Femur (tissue), 1 donor: ENCODE measurements at regions not wholly inside any gene's neighbourhood (a gene's known extent, or its start where the extent isn't known, plus 50 kb on each side); places are given as distances from the start of the nearest gene placed in this dataset.

Experiments used
- DNase-seq: peaks from one replicate; pipeline ENCODE4 v3.0.0-alpha.2; 2017

GRCh38 chr1:13976485-13976884 is 276.5 kb downstream of the PRDM2 start:
- DNase-seq: no peak

- DNase-seq: no peak
These were observed 281.2 kb downstream of the PRDM2 start for GRCh38 chr1:13981142-13981541.

GRCh38 chr1:13983393-13983792 is 283.4 kb downstream of the PRDM2 start:
- no peak for DNase-seq

GRCh38 chr1:13990939-13991338 is 291.0 kb downstream of the PRDM2 start:
- no peak for DNase-seq

GRCh38 chr1:13992489-13993285 is 292.7 kb downstream of the PRDM2 start:
- DNase-seq: no peak

- DNase-seq: no peak
These were observed 294.4 kb downstream of the PRDM2 start for GRCh38 chr1:13994386-13994785.

- no peak for DNase-seq
These were observed 296.3 kb downstream of the PRDM2 start for GRCh38 chr1:13996334-13996733.

- DNase-seq: no peak
These were observed 303.6 kb downstream of the PRDM2 start for GRCh38 chr1:14003552-14003951.

- DNase-seq: no peak
These were observed 309.6 kb downstream of the PRDM2 start for GRCh38 chr1:14009582-14009981.

GRCh38 chr1:14010476-14010875 is 310.5 kb downstream of the PRDM2 start:
- no peak for DNase-seq

GRCh38 chr1:14011132-14011531 is 311.1 kb downstream of the PRDM2 start:
- no peak for DNase-seq

GRCh38 chr1:14011888-14012287 is 311.9 kb downstream of the PRDM2 start:
- no peak for DNase-seq

- no peak for DNase-seq
These were observed 314.9 kb downstream of the PRDM2 start for GRCh38 chr1:14014929-14015328.

GRCh38 chr1:14015917-14016316 is 315.9 kb downstream of the PRDM2 start:
- no peak for DNase-seq

- peak; percentile 26 for DNase-seq
These were observed 317.6 kb downstream of the PRDM2 start for GRCh38 chr1:14017531-14017961.

- DNase-seq: no peak
These were observed 319.5 kb downstream of the PRDM2 start for GRCh38 chr1:14019461-14019860.

- DNase-seq: no peak
These were observed 320.0 kb downstream of the PRDM2 start for GRCh38 chr1:14020006-14020405.

GRCh38 chr1:14027099-14027498 is 327.1 kb downstream of the PRDM2 start:
- no peak for DNase-seq

- DNase-seq: no peak
These were observed 331.5 kb downstream of the PRDM2 start for GRCh38 chr1:14031461-14031860.

- no peak for DNase-seq
These were observed 334.5 kb downstream of the PRDM2 start for GRCh38 chr1:14034506-14034905.

- no peak for DNase-seq
These were observed 337.3 kb downstream of the PRDM2 start for GRCh38 chr1:14037101-14037847.

GRCh38 chr1:14039582-14040430 is 339.8 kb downstream of the PRDM2 start:
- no peak for DNase-seq

- DNase-seq: no peak
These were observed 350.0 kb downstream of the PRDM2 start for GRCh38 chr1:14049965-14050364.
